ENCODE measurements at regions not wholly inside any gene's neighbourhood (a gene's known extent, or its start where the extent isn't known, plus 50 kb on each side); places are given as distances from the start of the nearest gene placed in this dataset.

DNA sequence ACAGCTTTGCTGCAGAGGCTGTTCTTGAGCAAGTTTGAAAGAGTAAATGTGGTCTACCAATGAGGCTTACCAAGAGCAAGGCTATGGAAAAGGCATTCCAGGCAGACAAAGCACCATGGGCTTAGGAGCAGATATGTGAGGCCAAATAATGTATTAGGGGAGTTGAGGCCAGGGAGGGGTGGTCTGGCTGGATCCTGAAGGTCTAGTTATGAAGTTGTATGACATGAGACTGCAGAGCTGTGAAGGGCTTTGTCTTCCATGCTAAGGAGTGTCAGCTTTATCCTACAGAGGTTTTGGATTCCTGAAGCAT lies 51.8 kb upstream of the TSPAN2 start:
- TF ChIP-seq CTCF (IDR thresholded peaks at IDR 0.05) (no peak), POLR2A (IDR thresholded peaks at IDR 0.05) (no peak), EP300 (IDR thresholded peaks at IDR 0.05) (no peak)
